Loucy (cell line): ENCODE measurements at regions not wholly inside any gene's neighbourhood (a gene's known extent, or its start where the extent isn't known, plus 50 kb on each side); places are given as distances from the start of the nearest gene placed in this dataset.

Source experiments
- CTCF ChIP-seq: fragments of 200-600 bp; sonication (generic); conservative IDR thresholded peaks from 2 replicates; pipeline ENCODE4 v1.5.1; 2014; ENCODE audit warnings: mild to moderate bottlenecking, antibody characterized with exemption, low read length
- EZH2phosphoT487 ChIP-seq: fragments of 200-600 bp; IDR thresholded peaks from 2 replicates; pipeline ENCODE4 v1.6.1; 2018; ENCODE audit warnings: antibody characterized with exemption, mild to moderate bottlenecking, moderate library complexity, borderline replicate concordance

- TF ChIP-seq CTCF, result no peak
- no peak for TF ChIP-seq EZH2phosphoT487
Measured at GRCh38 chr20:9930142-9930541, 91.3 kb upstream of the PAK5 start.
